Esophagus muscularis mucosa (tissue), 4 donors: ENCODE measurements at regions not wholly inside any gene's neighbourhood (a gene's known extent, or its start where the extent isn't known, plus 50 kb on each side); places are given as distances from the start of the nearest gene placed in this dataset.

Source experiments
- DNase-seq: peaks from one replicate; pipeline ENCODE4 v3.0.0-alpha.2; 2017; ENCODE audit errors: extremely low spot score
- H3K27ac ChIP-seq, 4 donors: fragments of 200-600 bp; sonication (generic); replicated peaks in 1 of 4; 1 replicate in 3 of 4; 2 replicates in 1 of 4; pipeline ENCODE4 v1.5.1; 2016 to 2019; ENCODE audit warnings: mild to moderate bottlenecking in 1 of 4
- H3K27me3 ChIP-seq, 4 donors: fragments of 200-600 bp; sonication (generic); one replicate each; pipeline versions ENCODE4 v1.5.1 to v1.6.0; 2016 to 2019
- H3K36me3 ChIP-seq, 4 donors: fragments of 200-600 bp; sonication (generic); one replicate each; pipeline ENCODE4 v1.5.1; 2016 to 2019
- H3K4me1 ChIP-seq, 4 donors: fragments of 200-600 bp; sonication (generic); one replicate each; pipeline ENCODE4 v1.5.1; 2016 to 2019
- H3K4me3 ChIP-seq, 4 donors: fragments of 200-600 bp; sonication (generic); 1 replicate in 2 of 4; 2 replicates in 2 of 4; pipeline ENCODE4 v1.5.1; 2016 to 2019; ENCODE audit warnings: mild to moderate bottlenecking in 4 of 4, moderate library complexity in 1 of 4
- H3K9me3 ChIP-seq, 4 donors: fragments of 200-600 bp; sonication (generic); 1 replicate in 3 of 4; 2 replicates in 1 of 4; pipeline ENCODE4 v1.5.1; 2016 to 2019
- CTCF ChIP-seq, 3 experiments: fragments of 200-600 bp in 2 of 3; fragments of 450-650 bp in 1 of 3; sonication (generic) in 2 of 3; IDR thresholded peaks; one replicate each; pipeline ENCODE4 v1.5.1; 2017 to 2019; ENCODE audit warnings: antibody characterized with exemption in 3 of 3, mild to moderate bottlenecking in 2 of 3, moderate library complexity in 1 of 3
- EP300 ChIP-seq: sonication (generic); formaldehyde crosslinking; IDR thresholded peaks from one replicate; pipeline ENCODE4 v1.6.1; 2017; ENCODE audit warnings: antibody characterized with exemption
- POLR2A ChIP-seq: fragments of 450-650 bp; IDR thresholded peaks from one replicate; pipeline ENCODE4 v1.6.1; 2017; ENCODE audit warnings: antibody characterized with exemption, moderate library complexity, mild to moderate bottlenecking, low read depth
- POLR2AphosphoS5 ChIP-seq, 2 donors: sonication (generic); formaldehyde crosslinking; IDR thresholded peaks; one replicate each; pipeline ENCODE4 v1.6.1; 2017; ENCODE audit warnings: antibody characterized with exemption in 2 of 2
- WGBS: methylation state at CpG from one replicate; pipeline ENCODE4 v1.1.5; 2018; 5-methylcytosine and 5-hydroxymethylcytosine counted together
- intact Hi-C: fragments of 100-400 bp; cut with DNase I; formaldehyde crosslinking; loops from one replicate; pipeline ENCODE4 v1.15.1; 2023

- no peaks in the 10 kb centered on the region for H3K4me1 ChIP-seq
- H3K27me3 ChIP-seq, result peaks cover 0 to 6% (median 0%) of the 10 kb centered on the region in 4 donors
- intact Hi-C loops, result no loop called here
- H3K9me3 ChIP-seq, result no peaks in the 10 kb centered on the region
- DNase-seq, result no peak
- no peak overlapping the region for H3K27ac ChIP-seq
- WGBS, result 67% methylated on average over 1 of the region's 1 CpG
- H3K36me3 ChIP-seq, result no peaks in the 10 kb centered on the region
- H3K4me3 ChIP-seq, result no peak overlapping the region
- no peak for TF ChIP-seq POLR2AphosphoS5 (IDR thresholded peaks at IDR 0.05)
- TF ChIP-seq CTCF (IDR thresholded peaks at IDR 0.05), result no peak
- TF ChIP-seq EP300, result no peak
- no peak for TF ChIP-seq POLR2A
Measured at GRCh38 chrX:39121903-39122302, 320.6 kb downstream of the MID1IP1 start.

GRCh38 chrX:39125834-39126233 lies 324.6 kb downstream of the MID1IP1 start:
- H3K9me3 ChIP-seq, result peaks cover 0 to 6% (median 0%) of the 10 kb centered on the region in 4 donors
- intact Hi-C loops, result no loop called here
- H3K4me3 ChIP-seq, result no peak overlapping the region
- H3K4me1 ChIP-seq, result no peaks in the 10 kb centered on the region
- DNase-seq, result no peak
- H3K27me3 ChIP-seq, result no peaks in the 10 kb centered on the region
- TF ChIP-seq EP300 (no peak), POLR2AphosphoS5 (IDR thresholded peaks at IDR 0.05) (no peak), POLR2A (no peak), CTCF (IDR thresholded peaks at IDR 0.05) (no peak)
- no peak overlapping the region for H3K27ac ChIP-seq
- no peaks in the 10 kb centered on the region for H3K36me3 ChIP-seq
- 57% methylated on average over 1 of the region's 1 CpG for WGBS

GRCh38 chrX:39133971-39134370 lies 332.7 kb downstream of the MID1IP1 start:
- Histone ChIP-seq H3K27me3 (no peaks in the 10 kb centered on the region), H3K36me3 (no peaks in the 10 kb centered on the region), H3K4me3 (no peak overlapping the region), H3K27ac (no peak overlapping the region), H3K4me1 (no peaks in the 10 kb centered on the region), H3K9me3 (no peaks in the 10 kb centered on the region)
- DNase-seq, result no peak
- intact Hi-C loops, result no loop called here
- TF ChIP-seq EP300, result no peak
- TF ChIP-seq POLR2AphosphoS5 (IDR thresholded peaks at IDR 0.05), result no peak
- WGBS, result 47% methylated on average over 2 of the region's 2 CpGs

GRCh38 chrX:39137363-39137954 lies 336.2 kb downstream of the MID1IP1 start:
- intact Hi-C loops, result no loop called here
- Histone ChIP-seq H3K4me1 (no peaks in the 10 kb centered on the region), H3K9me3 (no peaks in the 10 kb centered on the region), H3K4me3 (no peak overlapping the region), H3K27me3 (no peaks in the 10 kb centered on the region), H3K27ac (no peak overlapping the region), H3K36me3 (no peaks in the 10 kb centered on the region)
- no peak for TF ChIP-seq CTCF (IDR thresholded peaks at IDR 0.05)
- no peak for DNase-seq
- WGBS, result 77% methylated on average over 3 of the region's 3 CpGs

GRCh38 chrX:39140581-39140980 lies 339.3 kb downstream of the MID1IP1 start:
- intact Hi-C loops, result no loop called here
- Histone ChIP-seq H3K27ac (no peak overlapping the region), H3K4me1 (no peaks in the 10 kb centered on the region), H3K27me3 (no peaks in the 10 kb centered on the region), H3K9me3 (no peaks in the 10 kb centered on the region), H3K4me3 (no peak overlapping the region), H3K36me3 (no peaks in the 10 kb centered on the region)
- no peak for DNase-seq
- WGBS, result 69% methylated on average over 3 of the region's 3 CpGs
- TF ChIP-seq CTCF (IDR thresholded peaks at IDR 0.05) (no peak), POLR2AphosphoS5 (IDR thresholded peaks at IDR 0.05) (no peak), EP300 (no peak), POLR2A (no peak)
